GM12875 (cell line): ENCODE measurements at regions not wholly inside any gene's neighbourhood (a gene's known extent, or its start where the extent isn't known, plus 50 kb on each side); places are given as distances from the start of the nearest gene placed in this dataset.

ENCODE experiments used
- H3K4me3 ChIP-seq: one replicate; pipeline ENCODE4 v1.5.1; 2011; ENCODE audit warnings: low read depth, low read length, control low read depth
- CTCF ChIP-seq: IDR thresholded peaks from 2 replicates; pipeline ENCODE4 v1.5.1; 2011; ENCODE audit warnings: low read depth, mild to moderate bottlenecking, control low read depth, inconsistent platforms, low read length, moderate library complexity, borderline replicate concordance; ENCODE audit not compliant: insufficient read depth

GRCh38 chr14:71776471-71777360 is 155.5 kb upstream of the RGS6 start:
- no peak for TF ChIP-seq CTCF
- H3K4me3 ChIP-seq, result no peak overlapping the region

GRCh38 chr14:71780075-71780474 is 152.2 kb upstream of the RGS6 start:
- TF ChIP-seq CTCF, result no peak
- no peak overlapping the region for H3K4me3 ChIP-seq

- no peak for TF ChIP-seq CTCF
- no peak overlapping the region for H3K4me3 ChIP-seq
Measured at GRCh38 chr14:71780822-71781221, 151.4 kb upstream of the RGS6 start.

GRCh38 chr14:71783088-71783487 is 149.1 kb upstream of the RGS6 start:
- H3K4me3 ChIP-seq, result no peak overlapping the region
- TF ChIP-seq CTCF, result no peak

- H3K4me3 ChIP-seq, result no peak overlapping the region
- TF ChIP-seq CTCF, result no peak
Measured at GRCh38 chr14:71783786-71784185, 148.4 kb upstream of the RGS6 start.

GRCh38 chr14:71789005-71789404 is 143.2 kb upstream of the RGS6 start:
- TF ChIP-seq CTCF, result no peak
- H3K4me3 ChIP-seq, result no peak overlapping the region

- no peak for TF ChIP-seq CTCF
Measured at GRCh38 chr14:71799841-71800240, 132.4 kb upstream of the RGS6 start.

More at GRCh38 chr14:71799841-71800240, 132.4 kb upstream of the RGS6 start:
- H3K4me3 ChIP-seq, result no peak overlapping the region
